ENCODE measurements at regions not wholly inside any gene's neighbourhood (a gene's known extent, or its start where the extent isn't known, plus 50 kb on each side); places are given as distances from the start of the nearest gene placed in this dataset.
A peak's percentile ranks its signal among the peaks of the same experiment; 100 is the strongest.
"Not testable (repeated sequence)": the region's sequence is repeated elsewhere in the genome, so short reads cannot be mapped to it uniquely, and the experiment has no call there.

DNA sequence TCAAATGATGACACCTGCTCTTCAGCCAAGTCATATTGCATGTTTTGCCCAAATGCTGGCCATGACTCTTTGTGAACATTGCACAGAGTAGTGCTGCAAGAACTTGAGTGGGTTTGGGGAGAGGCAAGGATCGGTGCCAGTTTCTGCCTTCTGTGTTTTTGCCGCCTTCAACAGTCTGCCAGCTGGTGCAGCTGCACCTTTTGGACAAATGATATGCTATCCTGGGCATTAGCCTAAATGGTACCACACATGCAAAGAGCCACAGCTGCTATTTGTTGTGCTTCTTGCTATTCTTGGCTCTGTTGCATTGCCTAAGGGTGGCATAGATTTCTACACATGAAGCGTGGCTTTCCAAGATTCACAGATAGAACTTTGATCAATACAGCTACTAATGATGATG lies 189.0 kb upstream of the CCN2 start:
- DNase-seq (ENCODE audit: low spot score): no peak

DNA sequence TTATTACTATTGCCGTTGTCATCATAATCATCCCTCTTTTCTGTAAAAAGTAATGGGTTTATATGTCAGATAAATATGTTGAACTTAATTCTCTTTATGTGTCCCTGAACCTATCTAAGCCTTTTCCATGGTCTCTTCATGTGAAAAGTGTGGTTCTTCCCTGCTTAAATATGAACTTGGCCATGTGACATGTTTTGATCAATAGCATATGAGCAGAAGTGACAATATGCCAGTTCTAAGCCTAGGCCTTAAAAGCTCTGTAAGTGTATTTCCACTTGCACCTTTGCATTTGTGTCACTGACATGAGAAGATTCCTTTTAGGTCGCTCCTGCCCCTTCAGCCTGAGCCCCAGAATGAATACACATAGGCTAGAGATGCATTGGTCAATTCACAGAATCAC lies 188.4 kb upstream of the CCN2 start:
- DNase-seq (ENCODE audit: low spot score): no peak

DNA sequence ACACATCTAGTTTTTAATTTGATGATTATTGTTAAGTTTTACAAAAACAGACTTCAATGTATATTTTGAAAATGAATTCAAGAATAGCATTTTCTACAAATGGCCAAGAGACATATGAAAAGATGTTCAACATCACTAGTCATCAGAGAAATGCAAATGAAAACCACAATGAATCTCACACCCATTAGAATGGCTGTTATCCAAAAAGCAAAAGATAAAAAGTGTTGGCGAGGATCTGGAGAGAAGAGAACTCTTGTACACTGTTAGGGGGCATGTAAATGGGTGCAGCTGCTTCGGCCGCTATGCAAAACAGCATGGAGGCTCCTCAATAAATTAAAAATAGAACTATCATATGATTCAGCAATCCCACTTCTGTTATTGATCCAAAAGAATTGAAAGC lies 185.8 kb upstream of the CCN2 start:
- no peak for DNase-seq (ENCODE audit: low spot score)

DNA sequence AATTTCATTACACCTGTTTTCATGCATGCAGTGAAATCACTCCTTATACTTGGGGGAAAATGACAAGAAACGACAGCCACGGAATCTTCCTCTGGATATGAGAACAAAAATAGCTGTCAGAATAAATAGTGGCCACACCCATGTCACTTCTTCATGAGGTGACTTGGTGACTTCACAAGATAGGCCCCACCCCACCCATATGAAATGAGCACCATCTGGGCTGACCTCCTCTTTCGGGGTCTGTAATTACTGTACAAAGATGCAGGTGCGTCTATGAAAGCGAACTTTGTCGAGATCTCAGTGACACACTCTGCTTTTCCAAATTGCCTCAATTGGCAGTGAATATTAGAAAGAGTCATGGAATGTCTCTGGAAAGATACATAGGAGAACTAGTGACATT lies 184.2 kb upstream of the CCN2 start:
- DNase-seq (ENCODE audit: low spot score): no peak

DNA sequence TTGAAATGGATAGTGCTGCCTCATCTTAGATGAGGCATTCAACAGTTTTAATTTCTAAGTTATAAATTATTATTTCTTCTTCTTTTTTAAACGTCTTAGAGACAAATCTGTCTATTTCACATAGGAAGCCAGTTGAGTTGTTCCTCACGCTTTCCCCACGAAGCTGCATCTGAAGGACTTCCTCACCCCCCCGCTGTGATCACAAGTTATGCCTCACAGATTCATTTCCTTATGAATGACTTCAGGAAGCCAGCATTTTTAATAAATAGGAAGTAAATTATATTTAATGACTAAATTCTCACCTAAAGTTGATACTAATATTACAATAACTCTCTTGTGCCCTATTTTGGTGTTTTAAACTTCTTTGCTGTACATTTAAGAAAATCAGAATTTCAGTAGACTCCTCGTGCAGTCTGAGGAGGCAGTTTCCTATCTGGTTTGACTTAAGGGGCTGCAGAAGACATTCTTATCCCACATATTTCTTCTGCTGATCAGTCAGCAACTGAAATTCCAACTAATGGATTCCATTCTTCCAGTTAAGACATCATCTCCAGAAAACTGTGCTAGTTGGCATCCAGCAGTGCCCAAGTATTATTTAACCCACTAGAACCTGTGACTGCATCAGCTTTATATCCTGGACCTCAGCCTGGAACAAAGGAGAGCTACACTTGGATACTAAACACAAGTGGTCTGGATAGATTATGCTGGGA lies 182.7 kb upstream of the CCN2 start:
- no peak for DNase-seq (ENCODE audit: low spot score)

DNA sequence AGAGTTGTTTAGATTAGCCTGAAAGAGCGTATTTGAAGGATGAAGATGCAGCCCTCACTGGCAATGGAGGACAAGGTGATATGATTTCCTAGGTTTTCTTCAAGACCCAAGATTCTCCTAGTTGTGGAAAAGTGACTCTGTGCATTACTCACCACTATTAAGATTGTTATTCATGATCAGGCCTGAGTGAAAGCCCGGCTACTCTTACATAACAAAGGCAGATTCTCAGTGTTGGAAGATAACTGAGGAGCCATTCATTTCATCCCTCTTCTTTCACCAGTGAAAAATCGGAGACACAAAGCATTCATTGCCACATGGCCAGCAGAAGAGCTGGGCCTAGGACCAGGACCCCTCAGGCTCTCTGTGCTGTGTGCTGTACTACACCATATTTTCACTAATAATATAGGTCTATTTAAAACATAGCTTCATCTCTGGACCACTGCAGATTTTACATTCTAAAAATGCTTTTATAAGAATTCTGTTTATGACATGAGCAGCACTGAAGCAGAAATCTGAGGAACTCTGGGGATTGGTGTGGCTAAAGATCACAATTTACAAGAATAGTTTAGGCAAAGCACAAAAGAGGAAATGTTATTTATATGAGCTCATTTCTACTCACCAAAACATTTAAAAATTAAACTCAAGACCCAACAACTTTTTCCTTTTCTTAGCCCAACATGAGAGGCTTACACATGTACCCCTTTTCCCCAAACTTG lies 181.9 kb upstream of the CCN2 start:
- no peak for DNase-seq (ENCODE audit: low spot score)

DNA sequence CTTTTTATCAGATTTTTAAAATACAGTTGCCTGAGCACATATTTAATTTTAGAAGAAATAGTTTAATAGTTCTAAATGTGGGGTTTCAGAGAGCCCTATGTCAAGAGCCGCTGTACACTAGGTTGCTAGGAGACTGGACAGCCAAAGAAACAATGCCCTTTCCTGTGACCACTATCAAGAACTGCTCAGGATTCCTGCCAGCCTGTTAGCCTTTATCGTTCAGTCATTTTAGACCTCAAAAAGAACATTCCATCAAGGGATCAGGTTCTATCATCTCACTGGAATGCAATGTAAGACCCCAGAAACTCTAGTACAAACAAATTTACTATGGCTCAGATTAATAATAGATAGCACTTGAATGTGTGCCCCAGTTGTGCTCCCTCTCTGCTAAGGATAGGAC lies 181.2 kb upstream of the CCN2 start:
- DNase-seq (ENCODE audit: low spot score): no peak

DNA sequence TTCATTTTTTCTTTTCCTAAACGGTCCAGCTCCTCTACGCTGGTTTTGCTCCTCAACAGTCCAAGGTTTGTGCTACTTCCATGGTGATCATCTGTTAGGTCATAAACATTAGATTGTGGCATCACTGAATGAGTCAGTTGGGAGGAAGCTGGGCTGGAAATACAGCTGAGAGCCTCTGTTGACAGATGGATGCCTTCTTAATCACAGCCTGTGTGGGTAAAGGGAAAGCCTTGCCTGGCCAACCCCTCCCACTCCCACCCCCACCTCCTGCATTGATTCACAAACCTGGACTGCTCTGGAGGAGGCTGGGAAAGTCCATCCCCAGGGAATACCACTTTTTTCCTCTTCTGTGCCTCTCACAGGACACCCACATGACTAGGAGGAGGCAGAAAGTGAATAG lies 180.6 kb upstream of the CCN2 start:
- DNase-seq (ENCODE audit: low spot score): peak; percentile 55

DNA sequence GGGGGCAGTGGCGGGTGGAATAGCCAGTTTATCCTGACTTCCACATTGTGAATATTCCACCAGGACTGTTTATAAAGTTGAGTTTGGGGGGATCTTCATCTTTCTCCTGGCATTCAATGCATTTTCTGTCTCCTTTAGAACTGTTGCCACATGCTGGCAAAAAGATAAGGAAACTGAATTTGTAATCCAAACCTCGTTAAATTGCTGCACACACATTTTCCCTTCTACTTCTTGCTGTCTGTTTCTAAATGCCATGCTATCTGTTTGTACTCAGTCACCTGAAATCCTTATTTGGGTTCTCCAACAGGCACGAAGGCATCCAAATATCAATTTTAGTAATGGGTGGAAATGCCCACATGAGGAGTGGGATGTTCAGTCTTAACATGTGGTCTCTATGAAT lies 180.2 kb upstream of the CCN2 start:
- DNase-seq (ENCODE audit: low spot score): no peak

DNA sequence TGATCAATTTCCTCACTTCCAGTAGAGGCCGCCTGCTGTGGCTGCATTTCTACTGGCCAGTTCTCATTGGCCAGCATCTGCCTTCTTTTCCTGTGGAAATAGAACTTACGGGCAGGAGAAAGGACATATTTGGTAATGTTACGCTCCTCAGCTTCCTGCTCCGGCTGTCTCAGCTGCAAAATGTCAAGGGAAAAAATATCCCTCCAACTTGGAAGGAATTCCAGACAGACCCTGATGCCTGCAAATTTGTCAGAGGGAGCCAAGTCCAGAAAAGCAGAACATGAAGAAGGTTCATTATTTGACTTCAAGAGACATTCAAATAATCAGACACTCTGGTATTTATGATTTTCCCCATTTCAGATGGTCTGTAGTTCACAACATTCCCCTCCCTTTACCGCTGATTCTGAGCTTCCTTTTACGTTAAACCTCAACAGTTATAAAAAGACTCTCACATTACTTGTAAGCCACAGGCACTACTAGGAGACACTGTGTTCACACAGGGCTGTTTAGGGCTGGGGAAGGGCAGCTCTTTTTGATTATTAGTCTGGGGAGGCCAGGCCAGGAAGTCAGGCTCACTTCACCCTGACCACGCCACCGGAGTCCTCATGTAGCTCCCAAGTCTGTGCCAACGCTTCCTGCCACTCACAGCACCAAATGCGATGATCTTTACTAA lies 179.6 kb upstream of the CCN2 start:
- DNase-seq (ENCODE audit: low spot score): no peak

DNA sequence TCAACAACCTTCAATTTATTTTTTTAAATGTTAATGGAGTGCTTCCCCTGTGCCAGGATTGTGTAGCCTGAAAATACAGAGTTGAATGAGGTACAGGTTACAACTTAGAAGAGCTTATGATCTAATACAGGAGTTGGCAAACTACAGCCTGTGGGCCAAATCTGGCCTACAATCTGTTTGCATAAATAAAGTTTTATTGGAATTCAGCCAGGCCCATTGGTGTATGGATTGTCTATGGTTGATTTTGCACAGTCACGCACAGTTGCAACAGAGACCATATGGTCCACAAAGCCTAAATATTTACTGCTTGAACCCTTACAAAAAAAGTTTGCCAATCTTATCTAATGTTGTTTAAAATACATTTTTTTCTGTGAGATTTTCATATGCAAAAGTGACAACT lies 177.3 kb upstream of the CCN2 start:
- no peak for DNase-seq (ENCODE audit: low spot score)

DNA sequence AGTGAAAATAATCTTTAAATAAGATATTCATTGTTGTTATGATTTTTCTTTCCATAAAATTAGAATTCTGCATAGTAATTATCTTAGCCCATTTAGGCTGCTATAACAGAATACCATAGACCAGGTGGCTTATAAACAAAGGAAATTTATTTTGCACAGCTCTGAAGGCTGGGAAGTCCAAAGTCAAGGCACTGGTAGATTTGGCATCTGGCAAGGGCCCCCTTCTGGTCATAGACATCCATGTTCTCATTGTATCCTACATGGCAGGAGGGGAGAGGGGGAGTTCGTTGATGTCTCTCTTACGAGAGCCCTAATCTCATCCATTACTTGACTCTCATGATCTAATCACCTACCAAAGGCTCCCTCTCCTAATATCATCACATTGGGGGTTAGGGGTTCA lies 175.0 kb upstream of the CCN2 start:
- DNase-seq (ENCODE audit: low spot score): no peak

DNA sequence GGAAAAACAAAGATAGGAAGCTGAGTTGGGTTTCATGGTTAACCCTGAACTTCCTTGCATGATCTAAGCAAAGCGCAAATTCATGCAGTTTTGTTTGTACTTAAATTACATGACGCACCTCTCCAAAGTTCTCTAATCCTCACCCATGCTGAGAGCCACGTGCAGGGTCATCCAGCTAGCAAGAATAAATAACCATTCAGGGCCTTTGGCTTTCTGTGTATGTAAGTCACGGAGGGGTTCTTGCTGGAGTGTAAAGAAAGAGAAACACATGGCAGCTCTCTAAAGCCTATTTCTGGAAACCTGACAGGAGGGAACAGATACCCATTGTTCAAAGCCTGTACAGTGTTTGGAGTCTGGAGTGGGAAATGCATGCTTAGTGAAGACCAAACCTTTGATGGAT lies 171.7 kb upstream of the CCN2 start:
- no peak for DNase-seq (ENCODE audit: low spot score)

DNA sequence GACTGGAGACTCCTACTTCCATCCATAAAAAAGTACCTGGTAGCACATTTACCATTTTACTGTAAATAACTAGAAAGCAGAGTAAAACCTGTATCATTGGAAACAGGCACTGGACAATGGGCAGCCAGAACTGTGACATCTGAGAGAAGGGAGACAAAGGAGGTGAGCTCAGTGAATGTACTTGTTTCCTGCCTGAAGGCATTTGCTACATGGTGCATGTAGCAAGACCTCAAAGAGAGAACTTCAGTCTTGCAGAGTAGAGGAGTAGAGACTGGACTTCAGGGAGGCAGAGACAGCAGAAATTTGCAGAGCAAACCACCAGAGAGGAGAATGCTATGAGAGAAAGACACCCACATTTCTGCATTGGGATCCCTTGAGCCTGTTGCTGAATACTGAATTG lies 171.0 kb upstream of the CCN2 start:
- no peak for DNase-seq (ENCODE audit: low spot score)

DNA sequence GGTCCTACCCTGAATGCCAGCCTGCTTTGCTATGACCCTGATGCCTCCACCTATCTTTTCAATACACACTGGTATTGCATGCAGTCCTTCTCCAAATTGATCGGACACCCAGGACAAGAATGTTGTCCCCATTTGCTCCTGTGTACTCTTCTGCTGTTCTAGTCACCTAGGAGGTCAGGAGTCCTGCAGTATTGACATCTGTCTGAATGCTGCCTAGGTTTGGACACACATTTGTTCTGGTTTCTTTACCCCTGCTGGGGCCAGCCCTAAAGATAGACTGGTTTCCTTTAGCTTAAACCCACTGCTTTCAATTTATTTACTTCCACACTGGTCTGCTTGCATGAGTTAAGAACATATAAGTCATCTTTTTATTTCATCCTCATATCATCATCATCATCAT lies 167.0 kb upstream of the CCN2 start:
- no peak for DNase-seq (ENCODE audit: low spot score)

DNA sequence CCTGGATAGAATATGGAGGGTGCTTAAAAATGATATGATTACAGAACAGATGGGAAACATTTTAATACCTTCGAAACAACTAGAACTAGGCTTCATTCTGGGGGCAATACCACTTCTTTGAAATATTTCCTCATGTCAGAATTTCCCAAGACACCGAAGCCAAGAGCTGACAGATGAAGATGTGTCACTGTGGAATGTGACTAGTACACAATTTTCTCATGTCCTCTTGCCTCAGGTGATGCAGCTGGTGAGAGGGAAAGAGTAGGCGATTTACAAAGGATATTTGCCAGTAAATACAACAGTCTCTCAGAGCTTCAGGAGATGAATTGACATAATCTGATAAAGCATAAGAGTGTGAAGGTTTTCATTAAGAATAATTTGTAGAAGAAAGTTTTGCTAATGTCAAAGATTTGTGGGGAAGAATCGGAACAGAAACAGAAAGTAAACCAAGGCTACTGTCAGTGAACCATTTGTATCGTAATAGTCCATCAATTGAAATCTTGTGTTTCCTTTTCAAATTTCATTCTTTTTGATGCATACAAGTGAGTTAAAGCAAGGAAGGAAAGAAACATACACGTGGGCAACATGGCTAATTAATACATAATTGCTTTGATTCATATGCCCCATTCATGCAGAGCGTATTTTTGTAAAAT lies 164.7 kb upstream of the CCN2 start:
- no peak for DNase-seq (ENCODE audit: low spot score)

DNA sequence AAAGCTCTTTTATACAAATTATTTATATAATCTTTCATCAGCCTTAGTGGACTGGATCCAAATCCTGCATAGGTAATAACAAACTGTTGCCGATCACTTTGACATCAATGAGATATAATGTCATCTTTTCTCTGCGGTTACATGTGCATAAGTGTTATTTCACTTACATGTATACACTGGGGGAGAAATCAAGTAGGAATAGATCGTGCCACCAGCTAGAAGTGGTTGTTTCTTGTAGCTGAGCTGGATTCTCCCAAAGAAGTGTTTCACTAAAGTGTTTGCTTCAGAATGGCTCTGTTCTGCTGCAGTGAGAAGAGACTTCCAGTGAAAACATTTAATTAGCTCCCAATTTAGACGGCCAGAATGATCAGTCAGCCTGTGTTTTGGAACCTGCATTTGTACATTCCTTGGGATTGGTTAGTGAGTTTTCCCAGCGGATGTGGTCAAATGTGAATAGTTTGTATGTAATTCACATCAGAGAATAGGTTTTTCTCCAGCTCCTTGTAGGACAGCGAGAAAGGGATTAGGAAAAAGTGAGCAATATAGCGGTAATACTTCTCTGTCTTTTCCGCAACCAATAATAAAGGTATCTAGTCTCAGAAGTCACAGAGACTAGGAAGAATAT lies 163.1 kb upstream of the CCN2 start:
- DNase-seq (ENCODE audit: low spot score): no peak

DNA sequence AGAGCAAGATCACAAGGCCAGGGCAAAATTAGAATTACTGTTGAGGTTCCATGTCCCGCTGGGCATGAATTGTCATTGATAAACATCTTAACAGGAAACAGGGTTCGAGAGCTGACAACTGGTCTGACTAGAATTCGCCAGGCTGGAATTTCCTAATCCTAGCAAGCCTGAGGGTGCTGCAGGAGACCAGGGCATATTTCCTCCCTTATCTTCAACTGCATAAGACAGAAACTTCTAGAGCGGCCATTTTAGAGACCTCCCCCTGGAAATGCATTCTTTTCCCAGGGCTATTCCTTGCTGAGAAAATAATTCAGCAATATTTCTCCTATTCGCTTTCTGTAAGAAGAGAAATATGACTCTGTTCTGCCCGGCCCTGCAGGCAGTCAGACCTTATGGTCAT lies 158.6 kb upstream of the CCN2 start:
- not testable (repeated sequence) for DNase-seq (ENCODE audit: low spot score)

DNA sequence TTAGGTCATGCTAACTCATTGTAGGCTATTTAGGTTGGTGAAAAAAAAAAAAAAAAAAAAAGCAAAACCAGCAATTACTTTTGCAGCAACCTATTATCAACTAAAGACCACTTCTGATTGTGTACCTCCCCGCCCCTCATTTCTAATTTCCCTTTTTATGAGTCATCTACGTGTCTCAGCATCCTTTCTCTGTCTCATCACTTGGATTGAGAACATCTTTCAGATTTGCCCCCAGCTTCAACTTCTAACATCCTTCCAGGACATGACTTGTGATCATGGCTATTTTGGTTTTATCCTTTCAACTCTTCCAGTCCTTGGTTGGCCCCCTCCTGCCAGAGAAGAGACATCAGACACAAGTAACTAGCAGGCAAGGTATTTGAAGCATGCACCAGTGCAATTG lies 156.7 kb upstream of the CCN2 start:
- no peak for DNase-seq (ENCODE audit: low spot score)

DNA sequence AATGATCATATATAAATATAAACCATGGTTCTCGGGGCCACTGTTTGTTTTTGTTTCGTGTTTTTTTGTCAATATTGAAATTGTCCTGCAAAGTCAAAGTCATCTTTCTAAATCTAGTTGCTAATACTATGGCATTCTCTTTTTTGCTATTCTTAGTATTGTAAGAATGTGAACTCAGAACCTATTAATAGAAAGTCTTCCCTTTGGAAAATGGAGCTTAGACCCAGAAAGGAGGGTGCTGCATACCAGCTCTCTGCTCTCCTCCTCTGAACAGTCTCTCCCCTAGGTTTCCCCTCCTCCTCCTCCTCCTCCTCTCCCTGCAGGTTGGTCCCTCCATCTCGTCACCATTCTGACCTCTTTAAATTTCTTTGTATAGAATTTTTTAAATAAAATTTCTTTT lies 150.4 kb upstream of the CCN2 start:
- no peak for DNase-seq (ENCODE audit: low spot score)

DNA sequence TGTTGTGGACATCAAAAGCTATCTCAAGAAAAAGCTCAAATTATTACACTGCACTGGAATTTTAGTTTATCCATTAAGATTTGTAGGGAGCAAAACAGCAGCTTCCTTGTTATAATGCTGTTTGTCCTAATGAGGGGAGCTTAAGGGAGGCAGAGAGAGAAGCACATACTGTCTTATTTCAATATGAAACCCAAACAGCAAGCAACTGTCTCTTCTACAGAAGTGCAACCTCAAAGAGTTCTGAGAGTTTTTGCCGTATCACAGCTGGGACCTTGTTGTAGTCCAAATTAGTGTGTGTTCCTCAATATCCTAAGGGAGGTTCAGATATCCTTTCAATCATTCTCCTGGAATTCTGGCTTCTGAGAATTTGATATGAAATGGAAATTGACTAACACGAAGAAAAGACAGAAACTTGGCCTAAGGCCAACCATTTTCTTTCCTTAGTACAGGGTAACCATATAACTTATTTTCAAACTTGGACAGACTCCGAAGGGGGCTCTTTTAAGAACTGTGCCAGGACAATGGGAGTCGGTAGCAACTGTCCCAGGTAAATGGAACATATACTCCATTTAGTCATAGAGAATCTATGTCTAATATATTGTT lies 149.3 kb upstream of the CCN2 start:
- no peak for DNase-seq (ENCODE audit: low spot score)

DNA sequence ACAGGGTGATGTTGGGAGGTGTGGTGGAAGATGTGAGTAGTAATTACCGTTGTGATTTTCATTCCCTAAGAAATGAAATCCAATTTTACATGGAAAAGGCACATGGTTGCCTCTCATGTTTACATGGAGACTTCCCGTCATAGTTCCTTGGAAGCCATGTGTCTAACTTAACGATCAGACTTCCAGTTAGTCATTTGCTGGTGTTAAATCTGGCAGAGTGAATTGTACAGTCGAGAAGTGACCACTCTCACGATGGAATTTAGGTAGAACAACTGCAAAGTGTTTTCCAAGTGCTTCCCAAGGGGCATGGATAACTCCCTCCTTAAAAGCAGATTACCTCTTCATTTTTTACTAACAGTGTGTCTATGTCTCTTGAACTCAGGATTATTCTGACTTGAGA lies 145.8 kb upstream of the CCN2 start:
- no peak for DNase-seq (ENCODE audit: low spot score)

All from SW480 (cell line).